Stimulated activated CD4-positive, alpha-beta T cell treated with anti-CD3 and anti-CD28 coated beads, Interleukin-2, amount 100 ng/mL, for 48 hours (primary cell): ENCODE measurements at regions not wholly inside any gene's neighbourhood (a gene's known extent, or its start where the extent isn't known, plus 50 kb on each side); places are given as distances from the start of the nearest gene placed in this dataset.
"Not testable (repeated sequence)": the region's sequence is repeated elsewhere in the genome, so short reads cannot be mapped to it uniquely, and the experiment has no call there.

Experiments used
- DNase-seq, 2 donors: peaks; one replicate each; pipeline ENCODE4 v3.0.0-alpha.2; 2020

DNA sequence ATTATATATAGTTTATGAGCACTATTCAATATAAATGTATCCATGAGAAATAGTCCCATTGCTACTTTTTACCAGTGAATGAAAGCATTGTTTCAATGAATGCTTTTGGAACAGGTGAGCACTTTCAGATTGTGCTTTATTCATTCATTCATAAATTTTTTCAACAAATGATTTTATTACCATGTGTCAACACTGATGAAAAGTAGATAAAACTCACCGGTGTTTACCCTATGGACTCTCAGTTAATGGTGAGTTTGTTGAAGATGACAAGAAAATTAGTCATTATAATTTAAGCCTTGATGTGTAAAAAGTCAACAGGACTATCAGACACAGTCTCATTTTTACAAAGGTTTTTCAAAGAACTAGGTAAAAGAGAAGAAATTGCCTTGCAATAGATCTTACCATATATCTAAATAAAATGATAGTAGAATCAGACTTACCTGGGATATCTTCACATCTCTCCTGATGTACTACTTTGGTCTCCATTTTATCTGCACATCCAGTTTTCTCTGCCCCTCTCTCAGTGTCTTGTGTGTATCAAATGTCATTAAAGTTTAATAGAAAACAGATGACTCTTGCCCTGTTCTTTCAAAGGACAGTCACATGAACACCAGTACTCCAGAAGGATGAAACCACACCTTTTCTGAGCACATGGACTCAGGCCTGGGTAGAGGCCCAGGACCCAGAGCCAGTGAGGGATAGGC, 325.3 kb upstream of the RND3 start:
- DNase-seq: no peak

DNA sequence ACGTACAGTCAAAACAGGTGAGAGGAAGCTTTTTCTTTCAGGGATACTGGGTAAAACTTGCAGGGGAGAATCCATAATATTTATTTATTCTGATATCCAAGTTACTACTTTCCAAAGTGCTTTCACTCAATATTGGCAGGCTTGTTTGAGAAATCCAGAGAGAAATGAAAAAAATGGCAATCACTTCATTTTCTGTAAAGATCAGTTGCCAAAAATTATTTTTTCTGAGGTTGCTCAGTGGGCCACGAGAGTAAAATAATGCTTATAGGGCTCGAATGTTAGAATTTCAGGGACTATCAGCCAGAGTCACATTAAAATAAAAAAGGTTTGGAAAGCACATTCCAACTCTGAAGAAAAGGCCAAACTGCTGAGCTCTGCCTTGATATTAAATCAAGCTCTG, 324.6 kb upstream of the RND3 start:
- DNase-seq: no peak

DNA sequence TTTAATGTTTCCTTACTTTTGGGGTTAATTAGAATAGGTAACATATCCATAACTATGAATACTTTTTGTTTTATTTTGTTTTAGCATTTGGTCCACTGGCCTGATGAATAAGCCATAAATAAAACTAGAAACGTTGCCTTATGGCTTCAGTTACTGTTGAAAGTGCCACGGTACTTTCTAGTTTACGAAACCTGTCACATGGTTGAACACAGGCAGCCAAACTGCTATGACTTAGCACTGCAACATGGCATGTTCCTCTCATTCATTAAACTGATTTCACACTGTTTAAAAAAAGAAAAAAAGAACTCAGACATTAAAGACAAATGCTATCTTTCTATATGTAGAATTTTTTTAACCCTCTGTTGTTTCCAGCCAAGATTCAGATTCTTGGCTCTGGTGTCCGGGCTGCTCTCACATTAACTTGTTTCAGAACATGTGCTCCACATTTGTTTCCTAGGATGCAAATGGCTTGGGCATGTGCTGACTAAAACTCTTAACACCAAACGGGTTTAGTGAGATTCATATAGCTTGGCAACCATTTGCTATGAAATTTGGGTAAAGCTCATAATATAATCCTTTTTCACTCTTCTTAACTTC, 323.9 kb upstream of the RND3 start:
- no peak for DNase-seq

DNA sequence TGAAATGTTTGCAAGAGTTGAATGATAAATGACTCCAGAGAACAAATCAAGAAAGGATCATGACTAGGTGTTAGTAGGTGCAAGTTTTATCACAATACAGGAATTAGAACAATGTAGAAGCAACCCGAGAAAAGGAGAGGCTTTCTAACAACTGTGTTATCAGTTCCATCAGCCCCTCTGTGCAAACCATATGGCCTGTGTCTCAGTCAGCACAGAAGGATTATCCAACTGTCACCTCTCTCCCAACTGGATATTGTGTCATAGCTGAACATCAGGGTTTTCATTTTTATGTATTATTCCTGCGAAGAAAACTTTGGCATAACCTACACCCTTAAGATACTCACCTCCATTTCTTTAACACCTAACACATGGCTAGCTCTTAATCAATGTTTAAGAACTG, 321.6 kb upstream of the RND3 start:
- DNase-seq: no peak

DNA sequence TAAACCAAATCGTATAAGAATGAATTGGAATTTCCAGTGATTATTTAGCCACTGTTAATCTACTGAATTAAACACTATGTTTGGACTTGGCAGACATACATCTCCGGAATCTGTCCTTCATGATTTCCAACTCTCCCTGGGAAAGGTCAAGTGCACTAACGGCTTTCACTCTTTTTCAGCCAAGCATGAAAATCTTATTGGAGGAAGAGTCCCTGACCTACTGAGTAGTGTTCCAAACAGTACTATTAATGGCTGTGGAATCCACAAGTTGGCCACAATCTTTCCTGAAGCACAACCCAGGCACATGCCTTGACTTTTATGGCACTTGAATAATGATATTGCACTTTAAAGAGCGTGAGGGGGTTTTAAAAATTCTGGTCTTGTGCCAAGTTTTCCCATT, 318.9 kb upstream of the RND3 start:
- no peak for DNase-seq

DNA sequence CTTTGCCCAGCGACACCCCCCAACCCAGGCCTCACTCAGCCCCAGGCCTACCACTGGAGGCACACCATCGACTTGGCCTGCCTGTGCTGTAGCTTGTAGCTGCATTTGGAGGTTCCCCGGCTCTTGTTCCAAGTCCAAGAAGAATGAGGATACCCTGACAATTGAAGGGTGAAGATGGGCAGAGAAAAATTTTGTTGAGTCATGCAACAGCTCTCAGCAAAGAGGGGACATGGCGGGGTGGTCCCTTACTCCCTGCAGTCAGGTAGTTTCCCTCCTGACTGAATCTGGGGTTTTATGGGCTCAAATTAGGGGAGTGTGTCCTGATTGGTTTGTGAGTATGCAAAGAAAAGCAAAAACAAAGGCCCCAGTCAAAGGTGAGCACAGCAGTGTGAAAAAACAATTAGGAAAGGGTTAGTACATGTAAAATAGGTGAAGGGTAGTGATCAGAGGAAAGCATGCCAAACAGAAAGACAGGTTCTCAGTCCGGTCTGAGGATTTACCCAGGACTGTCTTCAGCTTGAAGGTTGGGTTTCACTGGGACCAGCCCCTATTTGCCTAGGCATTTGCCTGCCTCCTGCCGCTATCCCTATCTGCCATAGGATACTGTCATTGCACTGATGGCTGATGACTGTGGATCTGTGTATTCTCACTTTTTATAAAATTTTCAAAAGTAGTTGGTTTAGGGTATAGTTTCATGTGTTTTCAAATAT, 316.4 kb upstream of the RND3 start:
- DNase-seq: no peak

DNA sequence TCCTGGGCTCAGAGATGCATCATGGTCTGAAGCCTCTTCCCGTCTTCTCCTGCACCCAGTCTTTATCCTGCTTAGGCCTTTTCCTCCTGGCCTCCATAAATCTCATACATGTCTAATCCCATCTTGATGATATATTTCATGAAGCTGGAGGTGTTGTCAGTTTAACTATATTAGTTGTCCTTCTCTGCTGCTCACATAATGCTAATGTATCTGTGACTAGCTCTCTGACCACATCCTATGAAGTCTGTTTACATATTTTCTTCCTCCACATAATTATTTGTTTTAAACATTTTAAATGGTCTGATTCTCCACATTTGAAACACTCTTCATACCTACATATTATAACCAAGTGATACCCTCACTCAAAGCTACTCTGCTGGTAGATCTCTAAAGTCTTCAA, 315.2 kb upstream of the RND3 start:
- no peak for DNase-seq

DNA sequence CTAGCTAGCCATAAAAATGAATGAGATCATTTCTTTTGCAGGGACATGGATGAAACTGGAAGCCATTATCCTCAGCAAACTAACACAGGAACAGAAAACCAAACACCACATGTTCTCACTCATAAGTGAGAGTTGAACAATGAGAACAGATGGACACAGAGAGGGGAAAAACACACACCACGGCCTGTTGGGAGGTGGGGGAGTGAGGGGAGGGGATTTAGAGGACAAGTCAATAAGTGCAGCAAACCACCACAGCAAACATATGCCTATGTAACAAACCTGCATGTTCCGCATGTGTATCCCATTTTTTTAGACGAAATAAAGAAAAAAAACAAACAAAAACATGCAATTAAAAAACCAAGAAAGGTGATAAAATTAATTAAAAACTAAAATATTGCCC, 308.8 kb upstream of the RND3 start:
- DNase-seq: not testable (repeated sequence)

DNA sequence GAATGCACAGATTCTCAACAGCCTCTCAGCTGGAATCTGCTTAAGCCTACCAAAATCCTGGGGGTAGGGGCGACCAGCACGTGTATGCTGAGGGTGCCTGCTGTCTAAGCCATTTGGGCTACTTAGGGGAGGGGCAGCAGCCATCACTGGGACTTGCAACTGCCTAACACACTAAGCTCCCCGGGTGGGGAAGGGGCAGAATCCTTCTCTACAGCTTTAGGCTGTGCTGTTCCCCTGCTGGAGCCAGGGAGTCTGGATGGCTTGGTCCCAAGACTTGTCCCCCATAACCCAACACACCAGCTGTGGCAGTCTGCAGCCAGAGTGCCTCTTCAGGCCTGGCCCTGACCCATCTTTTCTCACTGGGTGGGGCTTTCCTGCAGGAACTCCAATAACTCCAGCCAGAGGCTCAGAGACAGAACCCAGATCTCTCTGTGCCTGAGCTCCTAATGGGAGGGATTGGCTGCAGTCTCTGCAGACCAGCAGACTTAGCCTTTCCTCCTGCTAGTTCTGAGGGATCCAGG, 305.4 kb upstream of the RND3 start:
- no peak for DNase-seq

DNA sequence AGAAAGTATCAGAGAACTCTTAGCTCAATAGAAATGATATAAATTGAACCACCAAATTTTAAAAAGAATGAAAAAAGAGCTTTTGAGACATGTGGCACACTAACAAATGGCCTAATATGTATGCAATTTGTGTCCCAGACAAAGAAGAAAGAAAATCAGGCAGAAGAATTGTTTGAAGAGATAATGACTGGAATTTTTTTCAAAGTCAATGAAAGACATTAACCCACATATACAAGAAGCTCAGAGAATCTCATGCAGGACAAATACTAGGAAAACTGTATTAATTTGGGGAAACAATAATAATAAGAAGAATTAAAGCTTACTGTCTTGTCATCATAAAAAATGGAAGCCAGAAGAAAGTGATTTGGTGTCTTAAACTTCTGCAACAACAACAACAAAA, 304.1 kb upstream of the RND3 start:
- no peak for DNase-seq

DNA sequence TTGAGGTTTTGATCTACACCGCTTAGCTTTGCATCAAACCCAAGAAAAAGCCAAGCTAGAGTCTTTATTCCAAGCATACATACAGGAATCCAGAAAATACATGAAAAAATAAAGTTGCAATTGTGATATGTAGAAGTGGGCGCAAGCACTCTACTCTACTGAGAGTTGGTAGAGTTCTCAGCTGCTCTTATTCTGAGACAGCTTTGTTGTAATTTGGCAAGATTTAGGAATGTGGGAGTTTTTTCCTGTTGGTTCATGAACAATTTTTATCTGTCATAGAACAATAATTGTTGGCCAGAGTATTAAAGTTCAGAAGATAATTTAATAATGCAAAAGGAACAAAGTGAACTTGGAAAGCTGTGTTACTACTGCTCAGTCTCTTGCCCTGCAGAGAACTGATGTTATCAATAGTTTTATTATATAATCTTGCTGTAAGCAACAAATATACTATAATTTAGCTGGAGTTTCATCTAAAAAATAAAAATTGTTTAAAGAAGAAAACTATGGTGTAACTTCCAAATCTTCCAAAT, 302.0 kb upstream of the RND3 start:
- no peak for DNase-seq

DNA sequence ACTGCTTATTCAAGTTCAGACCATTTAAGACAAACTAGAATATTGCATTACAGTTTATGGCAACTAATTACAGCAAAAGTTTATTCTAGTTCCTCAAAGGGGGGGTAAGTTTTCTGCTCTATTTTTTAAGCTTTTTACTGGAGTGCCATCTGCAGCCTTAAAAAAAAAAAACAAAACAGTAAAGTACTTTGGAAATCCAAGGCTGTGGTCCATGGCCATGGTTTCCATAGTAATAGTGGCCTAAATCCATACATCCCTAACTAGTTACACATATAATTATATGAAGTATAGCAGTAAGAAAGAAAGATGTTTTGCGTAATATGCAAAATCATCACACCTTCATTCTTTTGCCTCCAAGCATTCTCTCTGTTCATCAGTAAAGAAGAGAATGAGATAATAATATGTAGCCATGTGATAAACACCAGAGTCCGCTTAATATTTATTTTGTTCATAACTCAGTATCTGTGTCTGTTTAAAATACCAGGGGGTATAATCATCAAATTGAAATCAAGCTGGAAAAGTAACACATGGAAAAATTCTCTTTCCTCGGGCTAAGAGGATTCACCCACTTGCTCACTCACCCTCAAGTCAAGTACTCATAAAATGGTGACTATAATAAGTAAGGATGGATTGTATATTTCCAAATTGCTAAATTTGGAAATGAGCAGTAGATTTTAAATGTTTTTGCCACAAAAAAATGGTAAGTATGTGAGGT, 301.1 kb upstream of the RND3 start:
- DNase-seq: no peak

DNA sequence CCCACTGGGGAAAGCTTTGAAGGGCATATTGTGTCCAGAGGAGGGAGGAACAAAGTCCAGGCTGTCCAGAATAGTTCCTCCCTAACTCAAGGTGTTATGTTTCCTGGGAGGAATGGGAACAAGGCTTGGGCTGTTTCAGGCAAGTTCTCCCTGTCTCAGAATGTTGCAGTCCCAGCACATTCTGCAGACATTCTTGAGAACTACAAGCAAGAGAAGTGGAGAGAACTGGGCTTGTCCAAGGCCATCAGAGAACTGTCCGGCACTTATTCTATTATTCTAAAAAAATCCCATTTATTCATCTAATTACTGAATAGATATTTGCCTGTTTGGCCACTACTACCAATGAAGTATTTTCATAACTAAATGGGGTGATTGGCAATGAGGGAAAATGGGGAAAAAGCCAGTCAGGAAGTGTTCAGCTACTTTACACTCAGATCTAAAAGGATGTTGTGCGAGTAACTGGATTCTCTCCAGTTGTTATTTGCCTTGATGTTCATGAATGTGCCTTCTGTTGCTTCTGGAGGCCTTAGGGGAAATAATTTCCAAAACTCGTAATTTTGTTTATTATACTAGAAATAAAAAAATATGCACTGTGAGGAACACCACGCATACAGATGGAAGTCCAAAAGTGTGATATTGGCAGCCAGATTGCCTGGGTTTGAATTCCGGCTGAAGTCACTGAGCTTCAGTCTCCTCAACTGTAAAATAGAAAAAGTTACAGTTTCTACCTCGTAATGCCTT, 300.1 kb upstream of the RND3 start:
- no peak for DNase-seq

DNA sequence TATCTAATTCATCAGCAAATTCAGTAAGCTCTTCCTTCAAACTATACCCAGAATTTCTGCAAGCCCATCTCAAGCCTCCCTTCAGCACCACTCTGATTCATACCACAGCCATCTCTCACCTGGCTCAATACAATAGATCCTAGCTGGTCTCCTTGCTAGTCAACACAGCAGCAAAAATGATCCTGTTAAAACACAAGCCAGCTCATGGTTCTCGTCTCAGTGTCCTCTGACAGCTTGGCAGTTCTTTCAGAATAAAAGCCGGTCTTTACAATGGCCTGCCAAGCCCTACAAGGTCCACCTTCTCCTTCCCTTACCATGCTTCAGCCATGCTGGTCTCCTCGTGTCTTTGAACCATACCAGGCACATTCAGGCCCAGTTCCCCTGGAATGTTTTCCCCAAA, 296.9 kb upstream of the RND3 start:
- DNase-seq: no peak

DNA sequence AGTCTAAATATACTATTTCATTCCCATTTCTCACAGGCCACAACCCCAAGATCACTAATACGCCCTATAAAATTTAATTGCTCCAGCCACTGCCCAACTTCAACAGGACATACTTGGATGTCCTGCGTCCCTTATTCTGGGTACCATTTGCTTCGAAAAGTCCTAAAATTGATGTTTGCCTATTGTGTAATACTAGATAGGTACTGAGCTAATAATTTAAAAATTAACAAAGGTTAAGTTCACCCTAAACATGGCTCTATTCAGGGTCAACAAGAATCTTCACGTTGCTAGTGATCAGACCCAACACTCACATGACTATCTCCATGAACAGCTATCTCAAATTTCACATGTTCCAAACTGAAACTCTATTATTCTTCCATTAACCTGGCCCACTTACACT, 296.4 kb upstream of the RND3 start:
- no peak for DNase-seq

DNA sequence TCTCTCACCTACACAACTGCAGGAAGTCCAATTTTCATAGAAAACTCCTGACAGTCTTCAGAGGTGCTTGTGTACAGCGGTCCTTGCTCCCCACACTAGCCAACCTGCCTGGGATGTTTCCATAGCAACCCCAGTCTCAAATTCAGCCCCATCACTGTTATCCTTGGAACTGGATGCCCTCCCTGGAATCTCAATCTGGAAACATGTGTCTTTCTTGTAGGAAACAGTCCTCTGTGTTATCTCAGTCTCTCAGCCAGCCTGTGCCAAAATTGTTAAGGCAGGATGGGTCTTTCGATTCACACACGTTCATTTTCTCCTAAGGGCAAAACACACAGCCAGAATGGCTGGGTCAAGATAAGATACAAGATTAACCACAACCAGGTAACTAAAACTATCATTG, 295.5 kb upstream of the RND3 start:
- no peak for DNase-seq

DNA sequence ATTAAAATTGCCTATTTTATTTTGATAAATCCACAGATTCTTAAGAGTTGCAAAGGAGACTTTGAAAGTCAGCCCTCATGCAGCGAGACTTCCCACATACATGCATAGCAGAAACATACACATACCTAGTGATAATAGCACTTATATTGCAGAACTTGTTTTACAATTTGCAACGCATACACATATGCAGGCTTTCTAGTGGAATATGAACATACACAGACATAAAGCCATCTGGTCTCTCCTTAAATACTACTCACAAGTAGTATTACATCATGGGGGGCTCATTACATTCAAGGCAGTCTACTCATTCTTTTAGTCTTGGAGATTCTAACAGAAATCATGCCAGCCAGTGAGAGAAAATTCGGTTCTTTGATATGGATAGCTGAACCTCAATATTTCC, 295.1 kb upstream of the RND3 start:
- DNase-seq: no peak

DNA sequence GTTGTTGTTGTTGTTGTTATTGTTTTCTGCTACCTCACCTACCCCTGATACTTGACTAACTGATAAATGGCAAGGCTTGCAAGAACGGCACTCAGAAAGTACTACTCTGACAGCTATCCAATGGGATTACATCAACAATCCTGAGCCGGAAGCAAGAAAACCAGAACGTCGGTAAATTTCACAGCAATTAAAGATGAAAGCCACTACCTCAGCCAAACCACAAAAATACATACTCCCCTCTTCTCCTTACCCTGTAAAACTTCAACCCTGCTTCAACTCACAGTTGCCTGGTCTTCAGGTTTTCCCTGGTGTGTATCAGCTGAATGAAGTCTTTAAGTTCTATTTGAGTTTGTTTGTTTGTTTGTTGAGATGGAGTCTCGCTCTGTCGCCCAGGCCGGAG, 293.7 kb upstream of the RND3 start:
- DNase-seq: no peak

DNA sequence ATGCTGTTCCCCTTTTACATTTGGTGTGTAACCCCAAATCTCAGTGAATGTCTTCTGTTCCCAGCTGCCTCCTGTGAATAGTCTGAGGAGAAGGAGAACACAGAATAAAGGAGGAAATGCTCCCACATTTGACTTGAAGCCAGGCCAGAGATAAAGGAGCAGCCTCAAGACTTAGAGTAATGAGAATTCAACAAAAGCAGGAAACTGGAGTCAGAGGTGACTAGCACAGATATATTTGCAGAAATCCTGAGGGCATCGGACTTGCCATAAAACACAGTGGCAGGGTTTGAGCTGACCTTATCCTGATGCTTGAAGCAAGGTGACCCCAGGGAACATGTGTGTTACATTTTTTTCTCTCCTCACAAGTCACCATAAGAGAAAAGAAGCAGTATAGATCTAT, 291.4 kb upstream of the RND3 start:
- DNase-seq: no peak

DNA sequence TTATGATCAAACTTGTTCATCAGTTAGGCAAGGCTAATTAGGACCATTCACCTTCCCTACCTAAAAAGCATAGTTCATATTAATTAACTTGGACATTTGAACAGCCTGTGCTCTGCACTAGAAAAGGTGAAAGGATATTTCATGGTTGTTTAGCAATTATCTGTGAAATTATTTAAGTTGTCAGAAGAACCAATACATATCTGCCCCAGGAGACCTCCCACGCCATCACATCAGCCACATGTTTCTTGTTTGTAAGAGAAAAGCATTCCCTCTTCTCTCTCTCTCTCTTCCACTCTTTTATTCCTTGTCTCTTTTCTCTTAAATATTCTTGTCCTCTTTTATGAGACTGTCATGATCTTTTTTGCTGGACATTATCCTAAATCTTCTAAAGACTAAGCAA, 282.0 kb upstream of the RND3 start:
- no peak for DNase-seq

DNA sequence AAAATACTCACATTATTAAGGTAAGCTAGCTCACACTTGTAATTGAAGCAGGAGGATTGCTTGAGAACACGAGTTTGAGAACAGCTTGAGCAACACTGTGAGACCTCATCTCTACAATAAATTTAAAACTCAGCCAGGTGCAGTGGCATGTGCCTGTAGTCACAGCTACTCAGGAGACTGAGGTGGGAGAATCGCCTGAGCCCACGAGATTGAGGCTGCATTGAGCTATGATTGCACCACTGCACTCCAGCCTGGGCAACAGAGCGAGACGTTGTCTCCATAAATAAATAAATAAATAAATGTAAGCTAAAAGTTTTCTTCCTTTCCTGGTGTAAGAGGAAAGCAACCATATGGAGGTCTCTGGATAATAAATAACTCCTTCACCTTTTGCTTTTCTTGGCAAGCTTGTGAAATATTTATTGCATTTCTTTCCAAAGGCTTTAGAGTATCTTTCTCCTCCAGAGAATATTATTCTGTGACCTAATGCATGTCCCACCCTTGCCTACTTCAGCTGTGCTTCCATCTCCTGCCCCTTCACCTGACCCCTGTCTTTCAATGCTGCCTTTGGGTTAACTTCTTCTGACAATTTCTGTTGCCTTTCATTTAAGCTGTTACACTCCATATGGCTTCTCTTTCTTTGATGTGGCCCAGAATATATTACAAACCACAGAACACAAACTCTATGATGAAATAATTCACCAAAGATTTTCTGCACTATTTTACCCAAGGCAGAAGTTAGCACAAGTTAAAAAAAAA, 280.7 kb upstream of the RND3 start:
- DNase-seq: no peak

DNA sequence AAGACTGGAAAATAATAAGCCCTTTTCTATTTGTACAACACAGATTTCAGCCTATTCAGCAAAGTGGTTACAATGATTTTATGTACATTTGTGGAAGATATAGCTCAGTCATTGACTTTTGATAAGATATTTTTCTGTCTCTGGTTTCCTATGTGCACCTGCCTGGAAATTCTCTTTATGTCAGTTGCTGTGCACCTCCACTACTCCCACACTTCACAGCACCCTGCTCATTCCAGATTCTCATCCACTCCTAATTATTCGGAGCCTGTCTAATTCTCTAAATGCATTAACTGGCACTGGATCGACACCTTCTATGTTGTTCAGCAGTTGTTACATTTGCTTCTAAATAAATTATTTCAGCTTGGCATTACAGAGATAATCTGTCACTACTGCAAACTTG, 275.1 kb upstream of the RND3 start:
- no peak for DNase-seq
